22Rv1 (cell line): ENCODE measurements at regions not wholly inside any gene's neighbourhood (a gene's known extent, or its start where the extent isn't known, plus 50 kb on each side); places are given as distances from the start of the nearest gene placed in this dataset.
"Not testable (repeated sequence)": the region's sequence is repeated elsewhere in the genome, so short reads cannot be mapped to it uniquely, and the experiment has no call there.

Experiments used
- H3K27ac ChIP-seq: fragments of 450-650 bp; 2 replicates; pipeline ENCODE4 v1.5.1; 2017
- CTCF ChIP-seq: fragments of 450-650 bp; IDR thresholded peaks from 2 replicates; pipeline ENCODE4 v1.5.1; 2017; ENCODE audit warnings: mild to moderate bottlenecking
- ZFX ChIP-seq: fragments of 450-650 bp; IDR thresholded peaks from 2 replicates; pipeline ENCODE4 v1.6.1; 2017; ENCODE audit warnings: antibody characterized with exemption, borderline replicate concordance

GRCh38 chr11:12585861-12586260, 88.4 kb upstream of the TEAD1 start:
- no peak for TF ChIP-seq CTCF

GRCh38 chr11:12587333-12587991, 86.8 kb upstream of the TEAD1 start:
- no peak for TF ChIP-seq CTCF
- no peak for TF ChIP-seq ZFX
- no peak overlapping the region for H3K27ac ChIP-seq

More at GRCh38 chr11:12585861-12586260, 88.4 kb upstream of the TEAD1 start:
- H3K27ac ChIP-seq = no peak overlapping the region

- H3K27ac ChIP-seq = no peak overlapping the region
- no peak for TF ChIP-seq CTCF
- no peak for TF ChIP-seq ZFX
These were observed 82.5 kb upstream of the TEAD1 start for GRCh38 chr11:12591706-12592105.

- no peak overlapping the region for H3K27ac ChIP-seq
- TF ChIP-seq ZFX (no peak), CTCF (no peak)
These were observed 81.9 kb upstream of the TEAD1 start for GRCh38 chr11:12592283-12592682.

GRCh38 chr11:12595089-12595847, 79.0 kb upstream of the TEAD1 start:
- not testable (repeated sequence) for H3K27ac ChIP-seq

- H3K27ac ChIP-seq = no peak overlapping the region
- TF ChIP-seq ZFX (no peak), CTCF (no peak)
These were observed 75.6 kb upstream of the TEAD1 start for GRCh38 chr11:12598330-12599256.

- TF ChIP-seq CTCF = peak; percentile 96
- no peak for TF ChIP-seq ZFX
- H3K27ac ChIP-seq = no peak overlapping the region
These were observed 74.6 kb upstream of the TEAD1 start for GRCh38 chr11:12599408-12600143.
